ENCODE measurements at regions not wholly inside any gene's neighbourhood (a gene's known extent, or its start where the extent isn't known, plus 50 kb on each side); places are given as distances from the start of the nearest gene placed in this dataset.

- H3K27me3 Mint-ChIP-seq (ENCODE audit: low read depth, poor library complexity), result peaks cover 13% of the 10 kb centered on the region
- TF ChIP-seq CTCF (IDR thresholded peaks at IDR 0.05), result no peak
- no peak for DNase-seq
- no peaks in the 10 kb centered on the region for H3K36me3 Mint-ChIP-seq (ENCODE audit: low read depth)
- H3K4me1 Mint-ChIP-seq, result peaks cover 17% of the 10 kb centered on the region
- H3K9me3 Mint-ChIP-seq, result peaks cover 7% of the 10 kb centered on the region
- no peak overlapping the region for H3K4me3 Mint-ChIP-seq
- no peak overlapping the region for H3K27ac Mint-ChIP-seq
Measured at GRCh38 chrX:124230655-124231450, 101.6 kb upstream of the TEX13D start.

GRCh38 chrX:124231451-124231759 is 101.1 kb upstream of the TEX13D start:
- Mint-ChIP-seq H3K27ac (no peak overlapping the region), H3K4me3 (no peak overlapping the region), H3K9me3 (peaks cover 7% of the 10 kb centered on the region), H3K4me1 (peaks cover 17% of the 10 kb centered on the region), H3K36me3 (ENCODE audit: low read depth) (no peaks in the 10 kb centered on the region), H3K27me3 (ENCODE audit: low read depth, poor library complexity) (peaks cover 13% of the 10 kb centered on the region)
- no peak for DNase-seq
- TF ChIP-seq CTCF (IDR thresholded peaks at IDR 0.05), result no peak

- H3K36me3 Mint-ChIP-seq (ENCODE audit: low read depth), result no peaks in the 10 kb centered on the region
- peaks cover 13% of the 10 kb centered on the region for H3K27me3 Mint-ChIP-seq (ENCODE audit: low read depth, poor library complexity)
- TF ChIP-seq CTCF (IDR thresholded peaks at IDR 0.05), result no peak
- H3K4me1 Mint-ChIP-seq, result peaks cover 15% of the 10 kb centered on the region
- no peak for DNase-seq
- no peak overlapping the region for H3K4me3 Mint-ChIP-seq
- no peak overlapping the region for H3K27ac Mint-ChIP-seq
- peaks cover 7% of the 10 kb centered on the region for H3K9me3 Mint-ChIP-seq
Measured at GRCh38 chrX:124232523-124233201, 99.8 kb upstream of the TEX13D start.

GRCh38 chrX:124234348-124234747 is 98.1 kb upstream of the TEX13D start:
- Mint-ChIP-seq H3K4me1 (peaks cover 10% of the 10 kb centered on the region), H3K27ac (no peak overlapping the region), H3K36me3 (ENCODE audit: low read depth) (no peaks in the 10 kb centered on the region), H3K27me3 (ENCODE audit: low read depth, poor library complexity) (peaks cover 13% of the 10 kb centered on the region), H3K4me3 (no peak overlapping the region), H3K9me3 (peaks cover 7% of the 10 kb centered on the region)
- TF ChIP-seq CTCF (IDR thresholded peaks at IDR 0.05), result no peak
- DNase-seq, result no peak

- Mint-ChIP-seq H3K4me3 (no peak overlapping the region), H3K4me1 (no peaks in the 10 kb centered on the region), H3K27ac (no peak overlapping the region), H3K36me3 (ENCODE audit: low read depth) (no peaks in the 10 kb centered on the region), H3K27me3 (ENCODE audit: low read depth, poor library complexity) (no peaks in the 10 kb centered on the region), H3K9me3 (peaks cover 7% of the 10 kb centered on the region)
- DNase-seq, result no peak
- TF ChIP-seq CTCF (IDR thresholded peaks at IDR 0.05), result no peak
Measured at GRCh38 chrX:124238268-124238667, 94.2 kb upstream of the TEX13D start.

GRCh38 chrX:124239324-124239723 is 93.1 kb upstream of the TEX13D start:
- no peaks in the 10 kb centered on the region for H3K27me3 Mint-ChIP-seq (ENCODE audit: low read depth, poor library complexity)
- no peaks in the 10 kb centered on the region for H3K36me3 Mint-ChIP-seq (ENCODE audit: low read depth)

More at GRCh38 chrX:124239324-124239723, 93.1 kb upstream of the TEX13D start:
- Mint-ChIP-seq H3K4me3 (no peak overlapping the region), H3K27ac (no peak overlapping the region), H3K4me1 (no peaks in the 10 kb centered on the region), H3K9me3 (peaks cover 6% of the 10 kb centered on the region)
- TF ChIP-seq CTCF (IDR thresholded peaks at IDR 0.05), result no peak
- DNase-seq, result no peak

Measured in nephron progenitor cell (in vitro differentiated cells).